ENCODE measurements at regions not wholly inside any gene's neighbourhood (a gene's known extent, or its start where the extent isn't known, plus 50 kb on each side); places are given as distances from the start of the nearest gene placed in this dataset.

DNA sequence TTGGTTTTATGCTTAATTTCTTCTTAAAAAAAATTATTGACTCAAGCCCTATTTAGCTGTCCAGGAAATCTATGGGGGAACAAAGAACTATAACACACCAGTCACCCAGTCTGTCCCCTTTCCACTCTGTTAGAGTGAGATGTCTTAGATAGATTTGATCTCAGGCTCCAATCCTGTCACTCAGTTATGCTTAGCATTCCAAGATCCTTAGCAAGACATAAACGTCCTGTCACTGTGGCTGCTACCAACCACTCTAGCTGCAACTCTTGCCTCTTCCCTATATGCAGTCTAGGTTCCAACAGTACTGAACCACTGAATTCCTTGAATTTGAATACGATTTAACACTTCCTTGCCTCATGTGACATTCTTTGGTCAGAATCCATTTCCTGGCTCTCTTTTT lies 241.9 kb upstream of the NWD2 start:
- ChIA-PET CTCF (no interaction called here), POLR2A (no interaction called here)
- H3K4me2 ChIP-seq (ENCODE audit: insufficient read depth, low read length): no peak overlapping the region
- FAIRE-seq (no peak), DNase-seq (ENCODE audit: low read depth, low spot score) (no peak)
- no peak overlapping the region for H3K9ac ChIP-seq (replicated peaks; ENCODE audit: extremely low read depth, insufficient read depth, low read length)
- H3K4me3 ChIP-seq (replicated peaks in 1 of 3; ENCODE audit: insufficient read depth in 1 of 3, low read depth in 1 of 3, low read length in 3 of 3): no peak overlapping the region
- no peaks in the 10 kb centered on the region for H3K27me3 ChIP-seq (ENCODE audit: control insufficient read depth in 2 of 2, insufficient read depth in 2 of 2, low read length in 2 of 2)
- dilution Hi-C loops (cut with MboI; ENCODE audit: extremely low pct_ligation_motif_present, low sequenced_read_pairs): no loop called here
- no peaks in the 10 kb centered on the region for H3K79me2 ChIP-seq (ENCODE audit: control insufficient read depth, insufficient read depth, low read length)
- no peak overlapping the region for H2AFZ ChIP-seq (ENCODE audit: low read depth, low read length)
- no TSS peak for BruUV-seq (replicated peaks)
- H3K9me1 ChIP-seq (replicated peaks; ENCODE audit: control insufficient read depth, extremely low read depth, insufficient read depth, low read length): no peaks in the 10 kb centered on the region
- intact Hi-C loops (cut with micrococcal nuclease): no loop called here
- H3K9me3 ChIP-seq (replicated peaks; ENCODE audit: control insufficient read depth, insufficient read depth, low read length): no peaks in the 10 kb centered on the region
- no peaks in the 10 kb centered on the region for H3K36me3 ChIP-seq (ENCODE audit: control insufficient read depth in 2 of 2, extremely low read depth in 1 of 2, insufficient read depth in 2 of 2, low read length in 2 of 2)
- peaks cover 10% of the 10 kb centered on the region for H3K4me1 ChIP-seq (ENCODE audit: control insufficient read depth, extremely low read depth, insufficient read depth, low read length)
- H4K20me1 ChIP-seq (replicated peaks; ENCODE audit: control insufficient read depth, extremely low read depth, insufficient read depth, low read length): no peaks in the 10 kb centered on the region
- no peak overlapping the region for H3K27ac ChIP-seq (ENCODE audit: insufficient read depth, low read depth, low read length)
- TF ChIP-seq POLR2AphosphoS5 (IDR thresholded peaks at IDR 0.05; ENCODE audit: insufficient read depth, low read depth, low read length) (no peak), EZH2 (IDR thresholded peaks at IDR 0.05; ENCODE audit: borderline replicate concordance, low read depth, low read length, severe bottlenecking) (no peak), FOS (IDR thresholded peaks at IDR 0.05; ENCODE audit: borderline replicate concordance, insufficient read depth, low read length) (no peak), MYC (IDR thresholded peaks at IDR 0.05; ENCODE audit: low read depth, low read length) (no peak), GATA2 (IDR thresholded peaks at IDR 0.05; ENCODE audit: insufficient read depth, insufficient read length, low read depth, low read length) (no peak), JUN (IDR thresholded peaks at IDR 0.05; ENCODE audit: borderline replicate concordance, insufficient read depth, insufficient read length, low read depth) (no peak), POLR2A (IDR thresholded peaks at IDR 0.05; ENCODE audit: low read depth, low read length) (no peak)
- TF ChIP-seq, protein P1, sequence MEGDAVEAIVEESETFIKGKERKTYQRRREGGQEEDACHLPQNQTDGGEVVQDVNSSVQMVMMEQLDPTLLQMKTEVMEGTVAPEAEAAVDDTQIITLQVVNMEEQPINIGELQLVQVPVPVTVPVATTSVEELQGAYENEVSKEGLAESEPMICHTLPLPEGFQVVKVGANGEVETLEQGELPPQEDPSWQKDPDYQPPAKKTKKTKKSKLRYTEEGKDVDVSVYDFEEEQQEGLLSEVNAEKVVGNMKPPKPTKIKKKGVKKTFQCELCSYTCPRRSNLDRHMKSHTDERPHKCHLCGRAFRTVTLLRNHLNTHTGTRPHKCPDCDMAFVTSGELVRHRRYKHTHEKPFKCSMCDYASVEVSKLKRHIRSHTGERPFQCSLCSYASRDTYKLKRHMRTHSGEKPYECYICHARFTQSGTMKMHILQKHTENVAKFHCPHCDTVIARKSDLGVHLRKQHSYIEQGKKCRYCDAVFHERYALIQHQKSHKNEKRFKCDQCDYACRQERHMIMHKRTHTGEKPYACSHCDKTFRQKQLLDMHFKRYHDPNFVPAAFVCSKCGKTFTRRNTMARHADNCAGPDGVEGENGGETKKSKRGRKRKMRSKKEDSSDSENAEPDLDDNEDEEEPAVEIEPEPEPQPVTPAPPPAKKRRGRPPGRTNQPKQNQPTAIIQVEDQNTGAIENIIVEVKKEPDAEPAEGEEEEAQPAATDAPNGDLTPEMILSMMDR (IDR thresholded peaks at IDR 0.05; ENCODE audit: extremely low read depth in 1 of 2, insufficient read depth in 1 of 2, low read depth in 1 of 2, low read length in 2 of 2): no peak
- TF ChIP-seq, protein P2, sequence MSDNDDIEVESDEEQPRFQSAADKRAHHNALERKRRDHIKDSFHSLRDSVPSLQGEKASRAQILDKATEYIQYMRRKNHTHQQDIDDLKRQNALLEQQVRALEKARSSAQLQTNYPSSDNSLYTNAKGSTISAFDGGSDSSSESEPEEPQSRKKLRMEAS (IDR thresholded peaks at IDR 0.05; ENCODE audit: insufficient read depth, insufficient read length): no peak
